SK-N-SH (cell line): ENCODE measurements at regions not wholly inside any gene's neighbourhood (a gene's known extent, or its start where the extent isn't known, plus 50 kb on each side); places are given as distances from the start of the nearest gene placed in this dataset.

ENCODE experiments used
- CHD2 ChIP-seq: fragments of 150-350 bp; IDR thresholded peaks from 2 replicates; pipeline ENCODE4 v1.6.1; 2018; ENCODE audit warnings: low read length; ENCODE audit not compliant: partially characterized antibody
- TF ChIP-seq, protein P1 (sequence below): fragments of 200-600 bp; sonication (generic); IDR thresholded peaks from 2 replicates; pipeline ENCODE4 v1.6.1; 2017; ENCODE audit warnings: antibody characterized with exemption, mild to moderate bottlenecking, moderate library complexity

- no peak for TF ChIP-seq CHD2
- TF ChIP-seq, protein P1, sequence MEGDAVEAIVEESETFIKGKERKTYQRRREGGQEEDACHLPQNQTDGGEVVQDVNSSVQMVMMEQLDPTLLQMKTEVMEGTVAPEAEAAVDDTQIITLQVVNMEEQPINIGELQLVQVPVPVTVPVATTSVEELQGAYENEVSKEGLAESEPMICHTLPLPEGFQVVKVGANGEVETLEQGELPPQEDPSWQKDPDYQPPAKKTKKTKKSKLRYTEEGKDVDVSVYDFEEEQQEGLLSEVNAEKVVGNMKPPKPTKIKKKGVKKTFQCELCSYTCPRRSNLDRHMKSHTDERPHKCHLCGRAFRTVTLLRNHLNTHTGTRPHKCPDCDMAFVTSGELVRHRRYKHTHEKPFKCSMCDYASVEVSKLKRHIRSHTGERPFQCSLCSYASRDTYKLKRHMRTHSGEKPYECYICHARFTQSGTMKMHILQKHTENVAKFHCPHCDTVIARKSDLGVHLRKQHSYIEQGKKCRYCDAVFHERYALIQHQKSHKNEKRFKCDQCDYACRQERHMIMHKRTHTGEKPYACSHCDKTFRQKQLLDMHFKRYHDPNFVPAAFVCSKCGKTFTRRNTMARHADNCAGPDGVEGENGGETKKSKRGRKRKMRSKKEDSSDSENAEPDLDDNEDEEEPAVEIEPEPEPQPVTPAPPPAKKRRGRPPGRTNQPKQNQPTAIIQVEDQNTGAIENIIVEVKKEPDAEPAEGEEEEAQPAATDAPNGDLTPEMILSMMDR: no peak
Observed at GRCh38 chr1:90393025-90393424, 324.1 kb downstream of the BARHL2 start.
